HepG2 (cell line): ENCODE measurements at regions not wholly inside any gene's neighbourhood (a gene's known extent, or its start where the extent isn't known, plus 50 kb on each side); places are given as distances from the start of the nearest gene placed in this dataset.

ENCODE experiments used
- CEBPB ChIP-seq: IDR thresholded peaks from 2 replicates; pipeline ENCODE4 v1.6.1; 2011; ENCODE audit warnings: low read depth, low read length, improper control_type of control experiment, borderline replicate concordance
- NFIC ChIP-seq: IDR thresholded peaks from 2 replicates; pipeline ENCODE4 v1.6.1; 2012; ENCODE audit warnings: mild to moderate bottlenecking, low read length, inconsistent platforms
- POLR2AphosphoS2 ChIP-seq: IDR thresholded peaks from 2 replicates; pipeline ENCODE4 v1.6.1; 2011; ENCODE audit warnings: low read depth, low read length, improper control_type of control experiment
- ZBTB4 ChIP-seq: sonication (generic); formaldehyde crosslinking; IDR thresholded peaks from 2 replicates; pipeline ENCODE4 v1.4.0; 2020; ENCODE audit warnings: missing genetic modification reagents, mild to moderate bottlenecking, borderline replicate concordance

GRCh38 chr12:84070292-84070691, 842.3 kb downstream of the SLC6A15 start:
- no peak for TF ChIP-seq POLR2AphosphoS2
- TF ChIP-seq NFIC: no peak
- no peak for TF ChIP-seq ZBTB4
- no peak for TF ChIP-seq CEBPB
